DND-41 (cell line): ENCODE measurements at regions not wholly inside any gene's neighbourhood (a gene's known extent, or its start where the extent isn't known, plus 50 kb on each side); places are given as distances from the start of the nearest gene placed in this dataset.

Experiments used
- EZH2 ChIP-seq: IDR thresholded peaks from 3 replicates; pipeline ENCODE4 v1.6.1; 2012; ENCODE audit warnings: borderline replicate concordance, low read depth, mild to moderate bottlenecking, moderate library complexity, low read length, inconsistent platforms; ENCODE audit not compliant: severe bottlenecking
- TF ChIP-seq, protein P1 (sequence below): IDR thresholded peaks from 2 replicates; pipeline ENCODE4 v1.5.1; 2012; ENCODE audit warnings: borderline replicate concordance, low read length, moderate library complexity, mild to moderate bottlenecking; ENCODE audit not compliant: poor library complexity, severe bottlenecking; ENCODE audit errors: extremely low read depth

DNA sequence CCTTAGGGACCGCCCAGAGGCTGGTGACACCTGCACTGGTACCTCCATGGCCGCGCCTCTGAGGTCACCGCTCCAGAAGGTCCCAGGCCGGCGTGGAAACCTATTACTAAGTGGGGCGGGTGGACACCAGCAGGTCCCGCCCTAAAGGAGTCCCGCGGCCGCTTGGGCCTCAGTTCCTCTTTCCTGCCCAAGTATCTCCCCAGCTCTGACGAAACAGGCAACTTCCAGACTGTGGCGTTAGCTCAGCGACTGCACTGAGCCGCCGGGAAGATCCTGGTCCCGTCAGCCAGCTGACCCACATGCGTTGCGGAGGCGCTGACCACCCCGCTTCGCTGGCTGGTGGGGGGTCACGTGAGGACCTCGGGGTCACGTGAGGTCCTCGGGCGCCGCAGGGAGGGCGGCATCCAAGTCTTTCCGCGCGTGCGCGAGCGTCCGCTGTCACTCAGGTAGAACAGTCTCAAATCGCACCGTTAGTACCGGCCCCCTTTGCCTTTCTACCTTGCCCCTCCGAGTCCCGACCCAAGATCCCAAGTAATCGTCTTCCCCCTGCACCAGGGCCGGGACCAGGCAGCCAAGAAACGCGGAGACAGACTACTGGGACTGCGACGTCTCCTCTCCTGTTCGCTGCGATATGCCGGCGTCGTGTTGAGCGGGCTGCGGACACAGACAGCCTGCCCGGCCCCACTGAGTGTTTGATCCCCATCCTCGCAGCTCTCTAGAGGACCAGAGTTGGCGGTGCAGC, 53.7 kb upstream of the KDM4C start:
- TF ChIP-seq, protein P1, sequence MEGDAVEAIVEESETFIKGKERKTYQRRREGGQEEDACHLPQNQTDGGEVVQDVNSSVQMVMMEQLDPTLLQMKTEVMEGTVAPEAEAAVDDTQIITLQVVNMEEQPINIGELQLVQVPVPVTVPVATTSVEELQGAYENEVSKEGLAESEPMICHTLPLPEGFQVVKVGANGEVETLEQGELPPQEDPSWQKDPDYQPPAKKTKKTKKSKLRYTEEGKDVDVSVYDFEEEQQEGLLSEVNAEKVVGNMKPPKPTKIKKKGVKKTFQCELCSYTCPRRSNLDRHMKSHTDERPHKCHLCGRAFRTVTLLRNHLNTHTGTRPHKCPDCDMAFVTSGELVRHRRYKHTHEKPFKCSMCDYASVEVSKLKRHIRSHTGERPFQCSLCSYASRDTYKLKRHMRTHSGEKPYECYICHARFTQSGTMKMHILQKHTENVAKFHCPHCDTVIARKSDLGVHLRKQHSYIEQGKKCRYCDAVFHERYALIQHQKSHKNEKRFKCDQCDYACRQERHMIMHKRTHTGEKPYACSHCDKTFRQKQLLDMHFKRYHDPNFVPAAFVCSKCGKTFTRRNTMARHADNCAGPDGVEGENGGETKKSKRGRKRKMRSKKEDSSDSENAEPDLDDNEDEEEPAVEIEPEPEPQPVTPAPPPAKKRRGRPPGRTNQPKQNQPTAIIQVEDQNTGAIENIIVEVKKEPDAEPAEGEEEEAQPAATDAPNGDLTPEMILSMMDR = no peak
- no peak for TF ChIP-seq EZH2
